WTC11 (cell line): ENCODE measurements at regions not wholly inside any gene's neighbourhood (a gene's known extent, or its start where the extent isn't known, plus 50 kb on each side); places are given as distances from the start of the nearest gene placed in this dataset.

Experiments used
- CBFB ChIP-seq: sonication (generic); formaldehyde crosslinking; IDR thresholded peaks from 2 replicates; pipeline ENCODE4 v1.8.1; 2022; ENCODE audit warnings: mild to moderate bottlenecking, low read depth, missing genetic modification reagents
- PRDM15 ChIP-seq: sonication (generic); formaldehyde crosslinking; IDR thresholded peaks from 2 replicates; pipeline ENCODE4 v1.8.0; 2022; ENCODE audit warnings: missing genetic modification reagents

GRCh38 chr10:78910886-78911285 is 157.9 kb upstream of the ZMIZ1 start:
- no peak for TF ChIP-seq PRDM15 (CRISPR knock-in tag)
- no peak for TF ChIP-seq CBFB (CRISPR knock-in tag)
